HG02870 (cell line): ENCODE measurements at regions not wholly inside any gene's neighbourhood (a gene's known extent, or its start where the extent isn't known, plus 50 kb on each side); places are given as distances from the start of the nearest gene placed in this dataset.
"Not testable (repeated sequence)": the region's sequence is repeated elsewhere in the genome, so short reads cannot be mapped to it uniquely, and the experiment has no call there.

ENCODE experiments used
- ATAC-seq: cut with Tn5 transposase; IDR thresholded peaks from one replicate; pipeline ENCODE4 v1.9.1; 2021; ENCODE audit warnings: mild to moderate bottlenecking, moderate library complexity; ENCODE audit not compliant: unreplicated experiment

- ATAC-seq = no peak
Observed at GRCh38 chr6:2611092-2611491, 139.6 kb downstream of the MYLK4 start.

GRCh38 chr6:2608503-2608902 lies 142.2 kb downstream of the MYLK4 start:
- ATAC-seq = no peak

GRCh38 chr6:2600363-2600762 lies 150.4 kb downstream of the MYLK4 start:
- no peak for ATAC-seq

DNA sequence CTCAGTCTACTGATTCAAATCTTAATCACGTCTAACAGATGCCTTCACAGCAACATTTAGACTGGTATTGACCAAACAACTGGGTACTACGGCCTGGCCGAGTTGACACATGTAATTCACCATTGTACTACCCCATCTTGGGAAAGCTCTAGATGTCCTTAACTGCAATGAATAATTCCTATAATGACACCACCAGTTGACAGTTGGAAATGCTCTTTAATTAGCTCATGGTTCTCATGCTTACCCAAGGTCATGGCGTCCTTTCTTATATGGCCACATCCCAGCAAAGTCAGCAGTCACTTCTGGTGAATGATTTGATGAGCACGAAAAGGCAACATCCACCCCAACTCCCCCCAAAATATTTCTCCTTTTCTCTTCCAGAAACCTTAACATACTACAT lies 150.9 kb downstream of the MYLK4 start:
- no peak for ATAC-seq

DNA sequence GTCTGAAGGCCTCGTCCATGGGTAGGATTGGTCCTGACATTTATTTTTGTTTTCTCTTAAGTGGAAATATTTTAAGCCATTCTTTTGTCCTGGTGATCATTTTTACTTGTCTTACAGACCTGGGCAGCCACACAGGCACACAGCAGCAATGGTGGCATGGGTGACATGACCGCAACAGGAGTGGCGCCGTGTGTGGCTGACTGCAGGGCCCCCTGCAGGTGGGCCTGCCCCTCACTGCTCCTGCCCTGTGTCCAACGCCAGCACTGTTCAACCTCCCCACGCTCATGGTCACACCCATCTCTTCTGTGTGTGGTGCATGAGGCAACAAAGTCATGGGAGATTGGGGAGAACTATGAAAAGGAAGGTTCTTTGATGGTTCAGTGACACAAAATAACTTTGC lies 151.9 kb downstream of the MYLK4 start:
- ATAC-seq = no peak

GRCh38 chr6:2597991-2598390 lies 152.7 kb downstream of the MYLK4 start:
- no peak for ATAC-seq

- not testable (repeated sequence) for ATAC-seq
Observed at GRCh38 chr6:2597457-2597856, 153.3 kb downstream of the MYLK4 start.

DNA sequence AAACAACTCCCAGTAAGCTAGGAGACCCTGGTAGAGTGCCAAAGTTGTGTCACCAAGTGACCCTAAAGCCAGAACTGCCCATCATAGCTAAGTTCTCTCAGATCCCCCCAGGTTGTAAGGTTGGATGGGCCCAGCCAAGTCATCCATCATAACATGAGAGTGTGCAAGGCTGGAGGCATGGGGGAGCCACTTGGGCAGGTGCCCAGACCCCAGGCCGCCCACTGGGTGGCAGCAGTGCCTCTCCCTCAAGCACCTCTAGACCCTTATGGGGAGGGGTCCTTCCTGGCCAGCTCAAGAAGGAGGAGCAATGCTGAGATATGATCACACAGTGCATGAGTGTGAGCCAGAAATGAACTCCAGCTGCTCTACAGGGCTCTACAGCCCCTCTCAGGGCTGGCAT lies 154.5 kb downstream of the MYLK4 start:
- no peak for ATAC-seq

GRCh38 chr6:2594868-2595267 lies 155.9 kb downstream of the MYLK4 start:
- ATAC-seq = no peak

GRCh38 chr6:2593167-2593566 lies 157.6 kb downstream of the MYLK4 start:
- ATAC-seq = no peak

- ATAC-seq = no peak
Observed at GRCh38 chr6:2589171-2589661, 161.5 kb downstream of the MYLK4 start.

DNA sequence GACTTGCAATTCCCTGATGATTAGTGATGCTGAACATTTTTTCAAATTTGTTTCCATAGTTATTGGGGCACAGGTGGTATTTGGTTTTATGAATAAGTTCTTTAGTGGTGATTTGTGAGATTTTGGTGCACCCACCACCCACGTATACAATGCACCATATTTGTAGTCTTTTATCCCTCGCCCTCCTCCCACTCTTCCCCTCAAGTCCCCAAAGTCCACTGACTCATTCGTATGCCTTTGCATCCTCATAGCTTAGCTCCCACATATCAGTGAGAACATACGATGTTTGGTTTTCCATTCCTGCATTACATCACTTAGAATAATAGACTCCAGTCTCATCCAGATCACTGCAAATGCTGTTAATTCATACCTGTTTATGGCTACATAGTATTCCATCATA lies 167.3 kb downstream of the MYLK4 start:
- ATAC-seq = no peak

- no peak for ATAC-seq
Observed at GRCh38 chr6:2582268-2582667, 168.5 kb downstream of the MYLK4 start.

DNA sequence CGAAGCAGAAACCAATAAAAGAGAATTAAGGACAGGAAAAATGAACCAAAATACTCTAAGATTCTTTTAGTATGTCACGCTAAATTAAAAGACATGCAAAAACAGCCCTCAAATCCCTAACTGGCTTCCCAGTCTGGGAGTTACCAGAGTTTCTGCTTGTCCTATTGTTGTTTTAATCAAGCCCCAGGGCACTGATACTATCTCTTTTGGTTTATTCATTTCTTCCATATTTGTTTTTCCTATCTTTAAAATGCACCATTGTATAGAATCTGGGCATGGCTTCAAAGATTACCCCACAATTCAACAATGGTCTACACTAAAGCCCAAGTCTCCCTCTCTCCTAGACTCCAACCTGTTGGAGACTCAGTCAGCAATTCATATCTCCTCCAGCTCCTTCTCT lies 169.1 kb downstream of the MYLK4 start:
- no peak for ATAC-seq

DNA sequence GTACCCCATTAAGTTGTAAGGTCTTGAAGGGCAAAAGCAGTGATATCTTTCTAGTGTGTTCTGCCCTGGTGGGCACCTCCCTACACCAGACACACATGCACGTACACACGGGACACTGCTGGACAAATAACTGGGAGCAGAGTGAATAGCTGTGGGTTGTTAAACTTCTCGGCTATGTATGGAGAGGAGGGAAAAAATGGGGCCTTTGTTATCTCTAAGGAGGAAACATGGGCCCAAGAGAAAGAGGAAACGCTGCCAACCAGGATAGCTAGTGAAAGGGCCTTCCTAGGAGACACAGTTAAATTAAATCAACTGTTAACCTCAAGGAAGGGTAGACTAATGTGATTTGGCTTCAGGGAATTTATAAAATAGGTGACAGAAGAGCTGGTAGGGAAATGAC lies 169.7 kb downstream of the MYLK4 start:
- ATAC-seq = no peak

DNA sequence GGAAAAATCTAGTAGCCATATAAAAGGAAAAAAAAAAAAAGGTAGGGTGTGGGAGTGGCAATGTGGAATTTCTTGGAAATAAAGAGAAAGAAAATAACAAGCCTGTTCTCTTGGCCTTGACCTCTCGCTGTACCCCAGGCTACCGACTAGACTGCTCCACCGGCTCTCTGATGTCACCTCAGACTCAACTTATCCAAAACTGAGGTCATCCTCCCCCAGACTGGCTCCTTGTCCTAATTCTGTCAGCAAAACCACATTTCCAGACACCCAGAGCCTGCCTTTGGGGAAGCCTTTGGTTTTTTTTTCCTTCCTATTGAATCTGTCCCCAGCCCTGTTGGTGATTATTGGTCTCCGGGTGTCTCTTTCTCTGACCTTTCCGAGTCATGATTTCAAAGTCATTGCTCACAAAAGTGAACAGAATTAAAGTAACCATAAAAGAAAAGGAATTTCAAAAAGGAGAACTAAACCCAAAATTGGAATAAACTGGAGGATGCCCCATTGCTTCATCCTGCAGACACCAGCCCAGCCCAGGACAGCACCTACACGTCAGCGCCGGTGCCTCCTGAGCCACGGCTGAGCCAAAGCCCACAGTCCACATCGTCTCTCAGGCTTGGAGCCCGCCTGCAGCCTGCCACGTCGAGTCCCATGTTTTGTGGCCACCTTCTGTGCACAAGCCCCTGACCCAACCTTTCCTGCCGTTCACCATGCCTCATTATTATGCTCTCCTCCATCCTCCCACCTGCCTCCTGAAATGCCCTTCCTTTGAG lies 170.7 kb downstream of the MYLK4 start:
- ATAC-seq = no peak

GRCh38 chr6:2579241-2579761 lies 171.4 kb downstream of the MYLK4 start:
- ATAC-seq = no peak

DNA sequence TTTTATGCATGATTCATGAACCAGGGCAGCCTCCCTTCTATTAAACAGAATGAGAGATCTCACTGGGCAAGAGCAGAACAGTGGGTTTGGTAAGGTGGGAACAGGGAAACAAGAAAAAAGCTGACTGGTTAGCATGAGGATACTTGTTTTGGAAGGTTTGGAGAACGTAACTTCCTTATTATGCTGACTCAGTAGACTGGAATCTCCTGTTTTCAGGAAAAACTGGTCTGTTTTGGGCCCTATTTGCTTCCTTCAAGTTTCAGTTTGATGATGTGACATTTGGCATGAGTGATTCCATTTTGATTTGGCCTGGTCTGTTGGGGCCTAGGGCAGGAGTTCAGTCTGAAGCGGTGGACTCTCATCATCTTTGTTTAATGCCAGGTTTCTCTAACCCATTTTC lies 172.0 kb downstream of the MYLK4 start:
- ATAC-seq = no peak

- no peak for ATAC-seq
Observed at GRCh38 chr6:2576499-2576898, 174.2 kb downstream of the MYLK4 start.

DNA sequence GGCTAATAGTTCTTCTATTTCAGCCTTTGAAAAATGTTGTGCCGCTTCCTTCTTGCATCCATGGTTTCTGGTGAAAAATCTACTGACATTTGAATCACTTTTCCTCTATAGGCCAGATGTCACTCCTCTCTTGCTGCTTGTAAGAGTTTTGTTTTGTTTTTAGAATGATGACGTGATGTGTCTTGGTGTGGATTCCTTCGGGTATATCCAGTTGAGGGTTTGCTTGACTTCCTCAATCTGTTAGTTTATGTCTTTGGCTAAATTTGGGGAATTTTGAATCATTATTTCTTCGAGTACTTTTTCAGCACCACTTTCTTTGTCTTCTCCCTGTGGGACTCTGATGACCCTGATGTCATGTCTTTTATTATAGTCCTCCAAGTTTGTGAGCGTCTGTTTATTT lies 175.5 kb downstream of the MYLK4 start:
- no peak for ATAC-seq

DNA sequence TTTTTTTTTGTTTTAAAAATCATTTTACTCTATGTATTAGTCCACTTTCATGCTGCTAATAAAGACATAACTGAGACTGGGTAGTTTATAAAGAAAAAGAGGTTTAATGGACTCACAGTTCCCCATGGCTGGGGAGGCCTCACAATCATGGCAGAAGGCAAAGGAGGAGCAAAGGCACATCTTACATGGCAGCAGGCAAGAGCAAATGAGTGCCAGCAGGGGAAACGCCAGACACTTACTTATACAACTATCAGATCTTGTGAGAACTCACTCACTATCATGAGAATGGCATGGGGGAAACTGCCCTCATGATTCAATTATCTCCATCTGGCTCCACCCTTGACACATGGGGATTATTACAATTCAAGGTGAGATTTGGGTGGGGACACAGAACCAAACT lies 181.3 kb downstream of the MYLK4 start:
- not testable (repeated sequence) for ATAC-seq

- no peak for ATAC-seq
Observed at GRCh38 chr6:2566048-2566447, 184.7 kb downstream of the MYLK4 start.

GRCh38 chr6:2565499-2565898 lies 185.2 kb downstream of the MYLK4 start:
- no peak for ATAC-seq
